ENCODE measurements at regions not wholly inside any gene's neighbourhood (a gene's known extent, or its start where the extent isn't known, plus 50 kb on each side); places are given as distances from the start of the nearest gene placed in this dataset.

DNA sequence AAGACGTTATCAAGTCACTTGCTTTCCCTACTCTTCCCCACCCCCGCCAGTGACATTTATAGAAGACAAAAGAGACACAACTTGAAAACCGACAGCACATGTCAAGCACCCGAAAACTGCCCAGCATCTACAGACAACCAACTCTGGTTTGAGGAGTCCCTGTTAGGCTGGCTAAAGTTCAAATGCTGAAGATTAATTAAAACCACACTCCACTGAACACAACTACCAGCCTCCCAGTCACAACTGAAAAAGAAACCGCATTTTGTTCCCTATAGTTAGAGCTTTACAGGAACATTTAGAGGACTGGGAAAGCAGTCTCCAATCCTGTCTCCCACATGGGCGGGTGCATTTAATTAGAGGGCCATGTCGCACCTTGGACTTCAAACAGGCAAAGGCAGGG is 73.0 kb upstream of the COX10 start:
- H3K4me3 ChIP-seq (replicated peaks in 1 of 2; ENCODE audit: low read depth in 2 of 2, low read length in 2 of 2), result no peak overlapping the region
- TF ChIP-seq, protein P1, sequence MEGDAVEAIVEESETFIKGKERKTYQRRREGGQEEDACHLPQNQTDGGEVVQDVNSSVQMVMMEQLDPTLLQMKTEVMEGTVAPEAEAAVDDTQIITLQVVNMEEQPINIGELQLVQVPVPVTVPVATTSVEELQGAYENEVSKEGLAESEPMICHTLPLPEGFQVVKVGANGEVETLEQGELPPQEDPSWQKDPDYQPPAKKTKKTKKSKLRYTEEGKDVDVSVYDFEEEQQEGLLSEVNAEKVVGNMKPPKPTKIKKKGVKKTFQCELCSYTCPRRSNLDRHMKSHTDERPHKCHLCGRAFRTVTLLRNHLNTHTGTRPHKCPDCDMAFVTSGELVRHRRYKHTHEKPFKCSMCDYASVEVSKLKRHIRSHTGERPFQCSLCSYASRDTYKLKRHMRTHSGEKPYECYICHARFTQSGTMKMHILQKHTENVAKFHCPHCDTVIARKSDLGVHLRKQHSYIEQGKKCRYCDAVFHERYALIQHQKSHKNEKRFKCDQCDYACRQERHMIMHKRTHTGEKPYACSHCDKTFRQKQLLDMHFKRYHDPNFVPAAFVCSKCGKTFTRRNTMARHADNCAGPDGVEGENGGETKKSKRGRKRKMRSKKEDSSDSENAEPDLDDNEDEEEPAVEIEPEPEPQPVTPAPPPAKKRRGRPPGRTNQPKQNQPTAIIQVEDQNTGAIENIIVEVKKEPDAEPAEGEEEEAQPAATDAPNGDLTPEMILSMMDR (IDR thresholded peaks at IDR 0.05; ENCODE audit: low read depth, low read length), result no peak
- DNase-seq (ENCODE audit: low read depth in 2 of 2), result no peak

DNA sequence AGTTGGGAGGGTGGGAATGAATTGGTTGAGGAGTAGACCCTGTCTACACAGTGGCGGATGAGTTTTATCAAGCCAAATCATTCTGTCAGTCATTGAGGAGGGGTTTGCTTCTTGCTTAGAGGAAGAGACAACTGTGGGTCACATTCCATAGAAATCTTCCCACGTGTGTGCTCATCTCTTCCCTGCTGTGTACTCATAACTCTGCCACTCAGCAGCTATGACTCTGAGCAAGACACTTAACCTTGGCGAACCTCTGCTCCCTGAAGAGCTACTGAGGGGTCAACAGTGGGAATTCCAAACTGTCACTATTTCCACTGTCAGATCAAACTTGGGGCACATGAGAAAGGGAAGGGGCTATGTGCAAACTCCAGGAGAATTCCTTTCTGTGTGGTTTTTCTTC is 72.6 kb upstream of the COX10 start:
- TF ChIP-seq, protein P1 (IDR thresholded peaks at IDR 0.05; ENCODE audit: low read depth, low read length), result no peak
- no peak overlapping the region for H3K4me3 ChIP-seq (replicated peaks in 1 of 2; ENCODE audit: low read depth in 2 of 2, low read length in 2 of 2)
- DNase-seq (ENCODE audit: low read depth in 2 of 2), result no peak

DNA sequence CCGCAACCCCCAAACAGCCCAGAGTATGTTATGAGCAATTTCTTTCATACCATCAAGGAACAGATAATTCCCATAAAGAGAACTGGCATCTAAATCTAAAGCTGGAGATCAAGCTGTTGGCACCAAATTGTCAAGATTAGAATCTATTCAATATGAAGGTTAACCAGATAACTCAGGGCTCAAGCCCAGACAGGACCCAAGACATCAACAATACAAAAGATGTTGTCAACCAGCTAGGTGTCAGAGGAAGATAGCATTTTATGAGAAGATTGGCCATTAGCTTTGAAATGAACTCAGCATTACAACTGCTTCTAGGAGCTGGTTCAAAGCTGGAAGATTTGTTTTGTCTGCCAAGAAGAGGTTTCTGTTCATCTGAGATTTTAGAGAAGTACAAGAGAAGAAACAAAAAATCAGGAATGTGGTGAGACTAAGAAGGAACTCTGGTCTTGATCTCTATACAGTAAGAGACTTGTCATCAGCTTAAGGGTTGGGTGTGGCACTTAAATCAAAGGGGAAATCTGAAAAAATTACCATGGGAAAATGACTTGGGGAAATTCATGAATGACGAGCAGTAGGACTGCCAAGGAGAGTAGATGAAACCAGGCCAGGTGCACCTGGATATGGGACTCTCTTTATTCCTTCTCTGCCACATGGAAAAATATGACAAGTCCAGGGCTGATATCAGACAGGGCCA is 64.2 kb upstream of the COX10 start:
- H3K4me3 ChIP-seq (replicated peaks in 1 of 2; ENCODE audit: low read depth in 2 of 2, low read length in 2 of 2), result no peak overlapping the region
- DNase-seq (ENCODE audit: low read depth in 2 of 2), result no peak
- TF ChIP-seq, protein P1 (IDR thresholded peaks at IDR 0.05; ENCODE audit: low read depth, low read length), result no peak

DNA sequence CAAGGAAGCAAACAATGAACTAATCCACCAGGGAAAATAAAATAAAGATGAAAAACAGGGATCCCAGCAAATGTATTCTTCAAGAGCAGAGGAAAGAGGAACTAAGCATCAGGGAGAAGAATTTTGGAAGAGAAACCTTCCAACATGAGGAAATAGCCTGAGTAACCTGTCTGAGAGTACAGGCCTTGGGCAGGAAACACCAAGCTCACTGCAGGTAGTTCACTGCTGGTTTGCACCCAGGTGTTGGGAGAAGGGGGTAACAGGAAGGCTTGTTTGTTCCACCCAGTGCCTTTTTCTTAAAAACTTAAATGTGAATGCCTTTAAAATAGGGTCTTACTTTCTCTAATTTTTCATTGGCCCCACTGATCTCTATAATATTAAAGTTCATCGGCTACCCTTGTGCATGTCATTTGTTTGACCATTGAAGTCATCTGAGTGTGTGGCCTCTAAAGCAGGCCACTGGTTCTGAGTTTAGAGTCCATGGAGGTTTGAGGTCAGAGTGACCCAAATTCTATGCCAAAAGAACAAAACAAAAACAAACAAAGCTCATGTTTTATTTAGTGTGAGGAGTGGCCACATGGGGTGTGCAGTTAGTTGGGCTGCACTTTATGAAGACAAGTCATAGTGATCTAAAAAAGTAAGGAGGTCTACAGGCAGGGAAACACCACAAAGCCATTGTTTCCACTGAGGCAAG is 62.9 kb upstream of the COX10 start:
- TF ChIP-seq, protein P1 (IDR thresholded peaks at IDR 0.05; ENCODE audit: low read depth, low read length), result no peak
- no peak for DNase-seq (ENCODE audit: low read depth in 2 of 2)
- no peak overlapping the region for H3K4me3 ChIP-seq (replicated peaks in 1 of 2; ENCODE audit: low read depth in 2 of 2, low read length in 2 of 2)

DNA sequence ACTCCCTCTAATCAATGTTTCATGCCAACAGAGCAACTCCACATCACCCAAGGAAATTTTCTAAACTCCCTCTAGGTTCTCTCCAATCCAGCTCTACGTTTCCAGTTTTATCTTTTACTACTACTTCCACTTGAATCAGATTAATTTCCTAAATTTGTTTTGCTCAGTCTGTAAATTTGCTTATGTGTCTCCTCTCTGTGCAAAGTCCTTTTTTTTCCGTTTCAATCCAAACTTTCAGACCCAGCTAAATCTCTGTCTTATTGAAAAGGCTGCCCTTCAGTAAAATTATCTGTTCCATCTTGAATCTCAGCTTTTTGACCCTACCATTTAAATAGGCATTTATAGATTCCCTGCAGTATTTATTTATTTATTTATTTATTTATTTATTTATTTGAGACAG is 61.4 kb upstream of the COX10 start:
- TF ChIP-seq, protein P1 (IDR thresholded peaks at IDR 0.05; ENCODE audit: low read depth, low read length), result no peak
- no peak overlapping the region for H3K4me3 ChIP-seq (replicated peaks in 1 of 2; ENCODE audit: low read depth in 2 of 2, low read length in 2 of 2)
- DNase-seq (ENCODE audit: low read depth in 2 of 2), result no peak

DNA sequence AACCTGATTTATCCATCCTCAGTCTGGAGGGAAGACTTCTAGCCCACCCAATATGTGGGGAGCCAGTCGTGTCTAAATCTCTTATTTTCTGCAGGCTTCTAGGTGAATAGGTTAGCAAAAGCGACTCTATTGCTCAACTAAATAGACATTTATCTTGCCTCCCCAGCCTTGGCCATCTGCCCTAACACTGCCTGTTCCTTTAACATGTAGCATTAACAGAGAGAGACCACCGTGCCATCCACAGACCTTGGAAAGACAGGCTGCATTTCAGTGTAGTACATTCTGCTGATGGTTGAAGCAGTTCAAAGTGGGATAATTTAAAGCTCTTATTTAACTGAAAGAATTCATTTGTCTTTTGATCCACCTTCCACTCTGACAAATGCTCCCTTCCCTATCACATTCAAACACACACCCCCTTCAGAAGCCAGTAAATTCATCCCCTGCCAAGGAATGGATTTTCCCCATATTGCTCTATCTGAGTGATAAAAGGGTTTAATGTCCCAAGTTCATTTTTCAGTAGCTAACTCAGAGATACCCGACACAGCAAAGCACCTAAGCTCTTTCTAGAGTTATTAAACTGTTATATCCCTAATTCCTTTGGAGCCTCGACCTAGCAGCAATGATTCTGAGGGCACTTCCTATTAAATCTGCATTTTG is 58.1 kb upstream of the COX10 start:
- H3K4me3 ChIP-seq (replicated peaks in 1 of 2; ENCODE audit: low read depth in 2 of 2, low read length in 2 of 2), result no peak overlapping the region
- TF ChIP-seq, protein P1 (IDR thresholded peaks at IDR 0.05; ENCODE audit: low read depth, low read length), result no peak
- no peak for DNase-seq (ENCODE audit: low read depth in 2 of 2)

All from cardiac fibroblast (primary cell).